NCI-H1417 treated with DMSO at 0.1 percent for 48 hours (cell line): ENCODE measurements at regions not wholly inside any gene's neighbourhood (a gene's known extent, or its start where the extent isn't known, plus 50 kb on each side); places are given as distances from the start of the nearest gene placed in this dataset.

Experiments
- DNase-seq: peaks from one replicate; lab custom pipeline; 2025; lab: John Stamatoyannopoulos, UW

DNA sequence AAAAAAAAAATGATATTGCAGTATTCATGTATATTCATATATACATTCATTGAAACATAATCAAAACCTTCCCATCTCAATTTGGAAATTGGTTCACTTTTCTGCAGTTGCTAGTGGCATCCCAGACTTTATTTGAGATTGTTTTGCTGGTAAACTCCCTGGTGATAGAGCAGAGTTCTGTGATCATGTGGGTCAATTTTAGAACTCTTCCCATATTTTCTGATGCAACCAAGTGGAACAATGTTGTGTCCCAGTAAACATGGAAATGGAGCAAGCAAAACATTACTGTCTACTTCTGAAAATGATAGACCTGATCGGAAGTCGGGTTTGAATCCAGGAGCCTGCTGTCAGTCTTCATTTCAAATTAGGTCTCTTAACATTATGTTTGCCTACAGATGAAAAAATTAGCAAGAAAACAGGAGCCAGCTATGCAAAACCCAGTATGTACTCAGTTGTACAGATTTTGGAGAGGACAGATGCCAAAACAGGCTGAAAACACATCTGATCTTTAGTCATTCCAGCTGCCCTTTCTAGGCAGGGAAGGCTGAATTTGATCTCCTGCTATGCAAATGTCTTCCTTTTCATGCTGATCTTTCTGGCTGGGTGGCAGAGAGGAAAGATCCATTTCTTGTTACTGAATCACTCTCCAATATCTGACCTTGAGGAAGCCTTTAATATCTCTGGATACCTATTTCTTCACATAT, 786.6 kb upstream of the SOX9 start:
- no peak for DNase-seq

DNA sequence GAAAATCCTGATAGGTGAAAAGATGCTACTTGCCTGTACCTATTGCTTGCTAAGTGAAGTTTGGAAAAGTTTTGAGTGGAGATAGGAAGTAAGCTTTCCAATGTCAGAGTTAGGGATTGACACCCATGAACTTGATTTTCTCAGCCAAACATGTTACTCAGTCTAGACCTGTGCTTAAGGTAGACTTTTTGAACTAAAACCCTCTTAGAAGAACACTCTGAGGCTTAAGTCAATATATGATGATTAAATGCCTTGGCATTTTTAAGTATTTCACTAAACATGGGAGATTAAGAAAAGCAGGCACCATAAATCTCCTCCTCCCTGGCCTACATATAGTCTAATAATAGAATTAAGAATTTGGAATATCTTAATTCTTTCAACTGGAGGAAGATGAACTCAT, 785.6 kb upstream of the SOX9 start:
- DNase-seq: no peak

DNA sequence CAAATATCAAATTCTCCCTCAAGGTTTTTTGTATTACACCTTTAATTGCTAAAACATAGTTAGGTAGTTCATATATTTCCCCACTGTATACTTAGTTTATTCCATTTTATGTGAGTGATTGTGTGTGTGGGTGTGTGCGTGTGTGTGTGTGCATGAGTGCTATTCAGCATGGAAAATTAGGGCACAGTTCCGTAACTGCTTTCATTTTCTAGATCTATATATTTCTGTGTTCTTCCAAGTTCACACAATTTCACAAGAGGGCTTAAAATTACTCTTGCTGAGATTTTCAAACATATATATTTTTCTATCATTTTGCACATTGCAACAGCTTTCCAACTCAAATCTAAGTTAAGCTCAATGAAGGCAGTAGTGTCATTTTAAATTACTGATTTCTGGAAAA, 782.9 kb upstream of the SOX9 start:
- DNase-seq: no peak

DNA sequence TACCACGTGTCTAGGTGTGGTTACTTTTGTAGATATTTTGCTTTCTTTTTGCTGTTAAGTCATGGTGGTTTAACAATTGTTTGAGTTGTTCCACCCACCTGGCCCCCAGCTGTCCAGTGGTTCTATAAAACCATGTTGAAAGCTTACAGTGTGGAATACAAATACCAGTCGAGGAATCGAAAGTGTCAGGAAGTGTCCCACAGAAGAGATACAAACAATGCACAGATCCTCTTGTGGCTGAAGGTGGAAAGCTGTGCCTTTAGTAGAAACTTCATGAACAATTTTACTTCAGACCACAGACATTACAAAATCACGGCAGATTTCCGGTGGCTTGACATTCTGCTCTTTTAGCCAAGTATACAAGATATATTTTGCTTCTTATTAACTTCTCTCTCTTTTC, 782.4 kb upstream of the SOX9 start:
- DNase-seq: no peak

DNA sequence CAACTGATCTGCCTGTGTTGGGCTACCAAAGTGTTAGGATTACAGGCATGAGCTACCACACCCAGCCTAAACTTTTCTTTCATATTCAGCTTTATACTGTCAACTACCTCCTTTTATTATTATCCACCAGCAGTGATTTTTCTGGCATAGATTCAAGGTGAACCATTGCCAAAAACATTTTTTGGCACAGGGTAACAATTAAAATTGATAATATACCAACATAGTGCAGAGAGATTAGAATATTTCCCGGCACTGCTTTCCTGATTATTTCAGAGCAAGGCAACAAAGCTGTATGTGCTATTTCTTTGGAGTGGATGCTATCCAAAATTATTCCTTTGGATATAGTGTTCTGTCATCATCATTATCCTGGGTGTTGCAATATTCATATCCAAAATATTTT, 781.6 kb upstream of the SOX9 start:
- DNase-seq: no peak

DNA sequence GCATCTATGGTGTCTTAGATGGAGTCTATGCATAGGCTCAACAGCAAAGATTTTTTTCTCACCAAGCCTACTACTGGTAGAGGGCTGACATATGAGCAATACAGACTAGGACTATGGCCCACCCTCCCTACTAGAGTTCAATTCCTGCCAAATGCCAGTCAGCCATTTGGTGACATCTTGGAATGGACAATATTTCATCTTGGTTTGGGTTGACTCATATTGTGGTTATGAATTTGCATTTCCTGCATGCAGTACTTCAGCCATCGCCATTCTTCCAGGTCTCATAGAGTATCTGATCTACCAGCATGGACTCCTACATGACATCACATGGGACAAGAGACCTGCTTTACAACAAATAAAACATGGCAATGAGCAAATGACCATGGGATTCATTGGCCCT, 778.1 kb upstream of the SOX9 start:
- DNase-seq: no peak

DNA sequence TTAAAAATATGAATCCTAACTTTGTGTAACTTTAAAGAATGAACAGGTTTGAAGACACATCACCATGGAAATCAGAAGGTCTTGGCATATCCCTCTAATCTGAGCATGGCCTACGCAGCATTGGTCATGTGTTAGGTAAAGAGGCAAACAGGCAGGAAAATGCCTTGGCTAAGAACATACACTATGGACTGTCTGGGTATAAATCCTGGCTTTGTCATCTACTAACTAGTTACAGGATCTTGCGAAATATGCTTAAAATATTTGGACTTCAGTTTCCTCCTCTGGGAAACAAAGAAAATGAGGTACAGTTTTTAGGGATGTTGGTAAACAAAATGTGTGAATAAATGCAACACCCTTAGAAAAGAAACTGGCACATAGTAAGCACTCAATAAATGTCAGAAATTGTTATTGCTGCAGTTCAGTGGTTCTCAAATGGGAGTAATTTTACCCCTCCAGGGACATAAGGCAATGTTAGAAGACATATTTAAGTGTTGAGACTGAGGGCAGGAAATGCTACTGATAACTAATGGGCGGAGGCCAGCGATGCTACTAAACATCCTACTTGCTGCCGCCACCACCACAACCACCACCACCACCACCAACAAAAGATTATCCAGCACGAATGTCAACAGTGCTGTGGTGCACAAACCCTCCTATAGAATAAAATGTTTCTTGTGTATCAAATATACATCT, 770.8 kb upstream of the SOX9 start:
- DNase-seq: no peak

DNA sequence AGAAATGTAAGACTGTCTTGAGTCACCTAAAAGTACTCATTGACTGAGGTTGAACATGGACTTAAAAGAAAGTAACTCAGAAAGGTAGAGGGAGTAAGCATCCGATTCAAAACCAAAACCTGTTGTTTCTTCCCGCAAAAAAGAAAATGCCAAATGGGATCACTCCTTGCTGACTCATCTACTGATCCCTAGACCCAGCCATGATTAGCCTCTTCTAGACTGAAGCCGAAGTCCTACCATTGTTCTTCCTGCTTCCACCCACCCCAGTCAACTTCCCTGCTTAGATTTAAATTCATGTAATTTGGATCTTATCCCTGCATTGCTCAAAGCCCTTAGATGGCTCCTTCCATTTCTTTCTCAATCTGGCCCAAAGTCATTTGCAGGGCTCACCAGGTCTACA, 760.5 kb upstream of the SOX9 start:
- DNase-seq: no peak

DNA sequence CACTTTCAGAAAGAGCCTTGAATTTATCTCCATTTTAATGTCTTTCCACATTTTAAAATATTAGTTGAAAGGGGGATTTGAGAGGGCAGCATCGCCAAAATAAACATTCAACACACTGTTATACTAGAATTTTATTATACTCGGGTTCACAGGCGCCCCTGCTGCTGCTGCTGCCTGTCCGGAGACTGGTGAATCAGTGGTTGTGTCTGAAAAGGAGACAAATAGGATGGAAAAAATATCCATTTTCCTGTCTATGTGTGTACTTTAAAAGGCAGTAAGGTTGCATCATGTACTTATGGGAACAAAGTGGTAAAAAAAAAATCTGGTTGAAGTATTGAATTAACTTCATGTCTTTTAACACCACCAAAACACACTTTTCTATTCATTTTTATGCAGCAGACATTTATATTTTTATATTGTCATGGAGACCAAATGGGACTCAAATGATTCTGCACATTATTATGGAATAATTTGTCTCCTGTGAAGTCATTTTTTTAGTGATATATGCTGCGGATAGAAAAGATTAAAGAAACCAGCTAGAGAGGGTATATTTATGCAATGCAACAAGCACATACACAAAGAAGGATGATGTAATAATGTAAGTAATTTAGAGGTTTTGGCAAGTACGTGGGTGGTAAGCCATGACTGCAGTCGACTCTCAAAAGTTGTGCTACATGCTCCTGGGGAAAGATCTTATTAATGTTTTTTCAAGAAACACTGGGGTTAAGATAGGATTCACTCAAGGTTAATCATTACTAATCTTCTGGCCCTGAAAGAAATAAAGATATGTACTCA, 759.0 kb upstream of the SOX9 start:
- DNase-seq: no peak

DNA sequence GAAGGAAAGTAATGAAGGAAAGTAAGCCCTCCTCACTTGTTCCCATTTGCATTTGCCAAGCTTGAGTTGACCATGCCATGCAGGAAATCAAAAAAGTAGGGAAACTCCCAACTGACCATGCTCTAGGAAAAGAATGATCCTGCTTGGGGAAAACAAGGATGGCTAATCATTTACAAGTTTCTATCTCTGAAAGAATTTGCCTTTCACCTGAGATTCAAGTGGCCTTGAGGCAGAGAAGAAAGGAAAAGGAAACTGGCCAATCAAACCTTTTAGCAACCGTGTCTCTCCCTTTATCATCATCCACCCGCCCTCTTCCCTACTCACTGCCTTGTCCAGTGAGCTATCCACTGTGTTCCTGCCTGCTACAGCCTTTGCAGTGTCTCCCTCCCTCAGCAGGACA, 757.2 kb upstream of the SOX9 start:
- DNase-seq: no peak

DNA sequence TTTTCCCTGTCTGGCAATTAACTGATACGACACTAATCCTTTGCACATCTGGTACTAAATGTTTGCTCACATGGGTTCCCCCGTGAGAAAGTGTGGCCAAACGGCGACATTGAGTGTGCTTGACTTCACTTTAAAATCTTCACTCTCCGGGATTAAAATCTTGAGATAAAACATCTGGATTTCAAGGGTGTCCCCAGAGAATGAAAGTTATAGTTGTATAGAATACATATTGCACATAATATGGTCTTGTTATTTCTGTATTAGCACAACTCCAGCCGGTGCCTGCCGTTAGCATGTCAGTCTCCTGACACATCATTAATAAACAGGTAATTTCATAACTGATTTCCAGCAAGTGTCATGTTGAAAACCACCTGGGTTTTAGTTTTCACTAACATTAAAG, 749.0 kb upstream of the SOX9 start:
- no peak for DNase-seq

DNA sequence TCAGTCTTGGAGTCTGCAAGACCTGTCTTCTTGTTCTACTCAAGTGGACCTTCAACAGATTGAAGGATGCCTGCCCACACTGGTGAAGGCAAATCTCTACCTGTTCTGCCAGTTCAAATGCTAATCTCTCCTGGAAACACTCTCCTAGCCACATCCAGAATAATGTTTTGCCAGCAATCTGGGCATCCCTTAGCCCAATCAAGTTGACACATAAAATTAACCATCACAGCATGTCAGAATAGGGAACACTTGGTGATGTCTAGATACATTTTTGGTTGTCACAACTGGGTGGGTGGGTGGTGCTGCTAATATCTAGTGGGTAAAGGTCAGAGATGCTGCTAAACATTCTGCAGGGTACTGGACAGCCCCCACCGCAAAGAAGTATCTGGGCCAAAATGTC, 744.9 kb upstream of the SOX9 start:
- no peak for DNase-seq

DNA sequence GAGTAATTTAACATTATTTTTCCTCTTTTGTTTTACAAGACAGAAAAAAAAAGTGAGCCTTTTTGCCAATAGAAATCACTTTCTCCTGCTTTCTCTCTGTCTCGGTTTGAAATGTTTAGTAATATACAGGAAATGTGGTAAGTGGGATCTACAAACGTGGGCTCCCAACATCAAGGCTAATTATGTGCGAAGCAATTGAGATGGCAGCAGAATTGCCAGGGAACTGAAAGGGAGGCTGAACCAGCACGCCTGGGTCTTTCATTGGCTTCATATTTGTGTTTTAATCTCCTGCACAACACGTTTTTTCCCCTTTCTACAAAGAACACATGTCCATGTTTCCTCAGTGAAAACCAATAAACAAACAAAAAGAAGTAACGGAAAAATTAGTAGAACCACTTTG, 743.9 kb upstream of the SOX9 start:
- no peak for DNase-seq

DNA sequence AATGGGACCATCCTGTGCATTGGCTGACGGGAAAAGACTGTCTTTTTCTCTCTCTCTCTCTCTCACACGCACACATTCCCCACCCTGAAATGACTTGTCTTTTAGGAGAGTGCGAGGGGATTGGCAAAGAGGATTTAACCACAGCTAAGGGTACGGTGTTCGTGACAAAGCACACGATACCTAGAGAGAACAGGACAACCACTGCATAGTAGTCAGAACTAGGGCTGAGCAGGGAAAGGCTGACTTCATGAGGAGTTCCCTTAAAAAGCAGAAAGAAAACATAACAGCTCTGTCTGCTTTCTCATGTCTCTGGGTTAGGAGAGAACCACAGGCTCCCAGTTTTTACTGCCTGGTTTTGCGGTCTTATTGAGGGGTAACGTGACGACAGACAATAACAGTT, 742.8 kb upstream of the SOX9 start:
- no peak for DNase-seq

DNA sequence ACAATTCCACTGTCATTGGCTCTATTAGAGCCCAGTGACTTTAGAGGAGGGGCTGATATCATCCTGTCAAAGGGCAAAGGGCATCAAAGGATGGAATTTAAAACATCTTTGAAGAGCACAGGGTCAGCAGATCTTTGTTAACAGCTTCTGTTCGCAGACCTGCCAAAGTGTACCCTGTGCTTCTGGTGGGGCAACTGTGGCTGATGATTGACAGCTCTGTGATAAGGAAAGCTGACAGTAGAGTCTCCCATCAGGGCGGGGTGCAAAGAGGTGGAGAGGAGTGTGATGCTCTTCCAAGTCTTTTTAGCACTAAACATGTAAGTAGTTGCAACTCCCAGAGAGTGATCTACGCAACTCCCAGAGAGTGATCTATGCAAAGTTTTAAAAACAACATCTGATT, 742.1 kb upstream of the SOX9 start:
- no peak for DNase-seq

DNA sequence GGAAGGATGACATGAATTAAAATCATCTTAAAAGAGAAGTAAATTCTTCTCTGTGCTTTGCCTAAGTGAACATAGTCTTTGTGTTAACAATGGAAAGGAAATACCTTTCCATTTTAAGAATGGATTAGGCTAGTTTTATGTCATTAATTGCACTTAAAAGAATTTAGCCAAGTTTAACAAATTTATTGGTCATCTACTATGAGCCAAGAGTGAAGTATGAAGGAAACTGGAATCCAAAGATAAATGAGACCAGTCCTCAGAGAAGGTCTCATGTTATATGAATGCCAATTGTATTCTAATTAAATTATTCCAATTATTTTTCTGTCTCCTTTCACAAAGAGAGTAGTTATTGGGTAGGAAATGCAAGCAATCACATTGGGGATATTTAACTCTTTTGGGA, 741.3 kb upstream of the SOX9 start:
- DNase-seq: no peak

DNA sequence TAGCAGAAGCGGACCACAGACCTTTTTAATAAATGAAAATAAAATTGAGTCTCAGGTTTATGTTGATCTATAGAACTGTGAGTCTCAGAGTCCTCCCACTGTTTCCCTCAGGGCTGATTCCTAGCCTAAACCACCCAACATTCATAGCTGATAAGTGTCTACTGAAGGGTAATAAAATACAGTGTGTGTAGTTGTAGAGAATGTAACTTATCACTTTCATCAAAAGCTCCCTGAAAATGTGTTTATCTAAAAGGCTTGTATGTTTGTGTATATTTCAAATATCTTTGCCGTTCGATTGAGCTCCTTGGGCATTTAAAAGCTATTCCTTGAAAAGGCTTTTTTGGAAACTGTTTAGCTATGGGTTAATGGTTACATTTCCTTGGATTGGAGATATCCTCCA, 740.3 kb upstream of the SOX9 start:
- DNase-seq: no peak

DNA sequence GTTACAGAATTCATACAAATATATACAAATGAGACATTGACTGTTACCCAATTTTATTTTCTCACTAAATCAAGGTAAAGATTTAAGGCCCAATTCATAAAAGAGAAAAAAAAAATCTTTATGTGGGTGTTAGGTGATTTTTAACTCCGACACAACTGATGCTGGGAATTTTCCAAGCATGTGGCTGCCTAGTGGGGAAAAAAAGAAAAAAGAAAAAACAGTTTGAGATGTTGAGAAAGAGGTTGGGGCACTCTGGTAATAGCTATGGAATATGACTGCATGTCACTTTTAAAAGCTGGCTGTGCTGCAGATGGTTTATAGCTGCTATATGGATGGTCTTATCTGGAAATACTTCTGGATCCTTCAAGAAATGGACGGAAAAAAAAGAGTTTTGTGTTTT, 739.9 kb upstream of the SOX9 start:
- DNase-seq: no peak

DNA sequence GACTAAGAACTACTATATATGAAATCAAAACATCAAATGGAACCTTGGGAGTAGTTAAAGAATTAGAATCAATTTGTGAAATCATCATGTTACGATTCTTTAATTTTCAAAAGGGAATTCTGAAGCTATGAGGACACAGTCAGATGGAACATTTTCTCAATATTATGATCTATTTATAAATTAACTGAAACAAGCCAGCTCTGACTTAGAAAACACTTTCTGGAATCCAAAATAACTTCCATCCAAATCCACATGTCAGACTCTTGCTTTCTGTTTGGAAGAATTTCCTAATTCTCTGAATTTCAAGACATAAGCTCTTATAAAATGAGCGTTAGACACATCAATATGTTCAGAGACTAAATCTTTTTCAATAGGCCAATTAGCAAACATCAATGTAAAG, 737.7 kb upstream of the SOX9 start:
- DNase-seq: no peak

DNA sequence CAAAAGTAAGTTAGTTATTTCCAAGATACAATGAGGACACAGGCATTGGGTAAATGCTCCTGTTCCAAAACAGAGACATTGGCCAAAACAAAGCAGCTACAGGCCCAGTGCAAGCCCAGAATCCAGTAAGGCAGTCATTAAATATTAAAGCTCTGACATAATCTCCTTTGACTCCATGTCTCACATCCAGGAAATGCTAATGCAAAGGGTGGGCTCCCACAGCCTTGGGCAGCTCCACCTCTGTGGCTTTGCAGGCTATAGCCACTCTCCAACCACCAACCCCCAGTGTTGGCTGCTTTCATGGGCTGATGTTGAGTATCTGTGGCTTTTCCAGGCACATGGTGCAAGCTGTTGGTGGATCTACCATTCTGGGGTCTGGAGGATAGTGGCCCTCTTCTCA, 733.4 kb upstream of the SOX9 start:
- no peak for DNase-seq

DNA sequence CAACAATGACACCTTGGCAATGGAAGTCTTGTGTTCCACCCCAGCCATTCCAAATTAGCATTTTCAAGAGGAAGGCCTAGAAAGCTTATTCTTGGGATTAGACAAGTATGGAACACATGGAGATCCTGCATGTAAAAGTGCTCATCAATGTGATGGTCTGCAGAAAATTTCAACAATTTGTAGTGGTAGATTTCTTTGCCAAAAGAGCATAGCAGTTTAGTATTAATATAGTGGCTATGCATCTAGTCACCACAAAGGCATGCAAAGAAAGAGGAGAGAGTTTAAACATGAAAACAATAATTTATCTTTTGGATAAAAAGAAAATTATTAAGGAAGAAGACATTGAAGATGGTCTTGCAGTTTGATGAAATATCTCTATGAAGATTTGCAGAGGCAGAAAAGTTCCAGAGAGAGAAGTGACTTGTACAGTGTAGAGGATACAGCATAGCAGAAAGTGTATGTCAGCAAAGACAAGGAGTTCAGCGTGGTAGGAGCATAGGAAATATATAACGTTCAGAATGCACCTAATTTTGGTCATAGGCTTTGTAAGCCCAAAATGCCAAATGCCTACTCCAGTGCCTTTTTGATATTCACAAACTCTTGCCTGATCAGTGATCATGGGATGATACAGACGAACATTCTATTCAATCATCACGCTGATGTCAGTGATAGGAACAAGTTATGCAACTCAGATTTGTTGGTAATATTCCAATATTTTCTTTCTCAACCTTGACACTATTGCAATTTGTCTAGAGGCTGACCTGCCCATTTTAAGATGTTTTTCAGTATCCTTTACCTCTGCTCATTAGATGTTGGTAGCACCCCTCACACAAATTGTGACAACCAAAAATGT, 727.9 kb upstream of the SOX9 start:
- DNase-seq: no peak

DNA sequence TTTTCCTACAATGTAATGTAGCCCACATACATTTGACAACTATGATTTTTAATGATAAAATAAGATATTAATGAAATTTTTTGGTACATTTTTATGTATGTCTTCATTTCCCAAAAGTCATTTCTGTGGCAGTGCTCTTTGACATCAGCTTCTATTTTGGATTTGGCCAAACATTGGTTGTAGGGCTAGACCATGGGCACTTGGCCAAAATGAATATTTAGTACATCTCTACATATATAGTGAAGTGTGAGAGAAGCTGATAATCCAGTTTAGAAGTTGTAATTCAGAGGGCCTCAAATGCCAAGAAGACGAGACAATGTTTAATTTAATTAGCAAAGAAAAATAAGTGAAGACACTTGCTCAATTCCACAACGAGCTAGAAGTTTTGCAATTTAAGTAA, 724.9 kb upstream of the SOX9 start:
- DNase-seq: no peak
